ENCODE measurements at regions not wholly inside any gene's neighbourhood (a gene's known extent, or its start where the extent isn't known, plus 50 kb on each side); places are given as distances from the start of the nearest gene placed in this dataset.

GRCh38 chr7:8809320-8809719 is 375.9 kb downstream of the NXPH1 start:
- TF ChIP-seq CTCF (IDR thresholded peaks at IDR 0.05; ENCODE audit: insufficient read depth, low read length, severe bottlenecking) = no peak
- no peak for DNase-seq (ENCODE audit: low read depth)
- Histone ChIP-seq H3K36me3 (ENCODE audit: control insufficient read depth, insufficient read depth, low read length) (no peaks in the 10 kb centered on the region), H3K27me3 (ENCODE audit: control insufficient read depth, insufficient read depth, low read length) (no peaks in the 10 kb centered on the region), H3K4me3 (ENCODE audit: low read depth, low read length) (no peak overlapping the region)
- FAIRE-seq = no peak

GRCh38 chr7:8817448-8818036 is 384.1 kb downstream of the NXPH1 start:
- no peak for FAIRE-seq

GRCh38 chr7:8818406-8818805 is 385.0 kb downstream of the NXPH1 start:
- no peak for FAIRE-seq
- DNase-seq (ENCODE audit: low read depth) = no peak
- no peaks in the 10 kb centered on the region for H3K36me3 ChIP-seq (ENCODE audit: control insufficient read depth, insufficient read depth, low read length)
- no peak for TF ChIP-seq CTCF (IDR thresholded peaks at IDR 0.05; ENCODE audit: insufficient read depth, low read length, severe bottlenecking)
- H3K27me3 ChIP-seq (ENCODE audit: control insufficient read depth, insufficient read depth, low read length) = no peaks in the 10 kb centered on the region
- no peak overlapping the region for H3K4me3 ChIP-seq (ENCODE audit: low read depth, low read length)

More at GRCh38 chr7:8817448-8818036, 384.1 kb downstream of the NXPH1 start:
- Histone ChIP-seq H3K27me3 (ENCODE audit: control insufficient read depth, insufficient read depth, low read length) (no peaks in the 10 kb centered on the region), H3K4me3 (ENCODE audit: low read depth, low read length) (no peak overlapping the region), H3K36me3 (ENCODE audit: control insufficient read depth, insufficient read depth, low read length) (no peaks in the 10 kb centered on the region)
- no peak for TF ChIP-seq CTCF (IDR thresholded peaks at IDR 0.05; ENCODE audit: insufficient read depth, low read length, severe bottlenecking)
- no peak for DNase-seq (ENCODE audit: low read depth)

GRCh38 chr7:8822595-8822994 is 389.2 kb downstream of the NXPH1 start:
- H3K4me3 ChIP-seq (ENCODE audit: low read depth, low read length) = no peak overlapping the region
- H3K36me3 ChIP-seq (ENCODE audit: control insufficient read depth, insufficient read depth, low read length) = no peaks in the 10 kb centered on the region
- DNase-seq (ENCODE audit: low read depth) (no peak), FAIRE-seq (no peak)
- no peaks in the 10 kb centered on the region for H3K27me3 ChIP-seq (ENCODE audit: control insufficient read depth, insufficient read depth, low read length)
- no peak for TF ChIP-seq CTCF (IDR thresholded peaks at IDR 0.05; ENCODE audit: insufficient read depth, low read length, severe bottlenecking)

GRCh38 chr7:8823486-8823885 is 390.1 kb downstream of the NXPH1 start:
- DNase-seq (ENCODE audit: low read depth) (no peak), FAIRE-seq (no peak)
- no peak for TF ChIP-seq CTCF (IDR thresholded peaks at IDR 0.05; ENCODE audit: insufficient read depth, low read length, severe bottlenecking)
- H3K4me3 ChIP-seq (ENCODE audit: low read depth, low read length) = no peak overlapping the region
- H3K27me3 ChIP-seq (ENCODE audit: control insufficient read depth, insufficient read depth, low read length) = no peaks in the 10 kb centered on the region
- no peaks in the 10 kb centered on the region for H3K36me3 ChIP-seq (ENCODE audit: control insufficient read depth, insufficient read depth, low read length)

GRCh38 chr7:8827329-8827728 is 393.9 kb downstream of the NXPH1 start:
- DNase-seq (ENCODE audit: low read depth) = no peak
- no peaks in the 10 kb centered on the region for H3K27me3 ChIP-seq (ENCODE audit: control insufficient read depth, insufficient read depth, low read length)
- FAIRE-seq = no peak
- H3K4me3 ChIP-seq (ENCODE audit: low read depth, low read length) = no peak overlapping the region
- no peaks in the 10 kb centered on the region for H3K36me3 ChIP-seq (ENCODE audit: control insufficient read depth, insufficient read depth, low read length)
- no peak for TF ChIP-seq CTCF (IDR thresholded peaks at IDR 0.05; ENCODE audit: insufficient read depth, low read length, severe bottlenecking)
